ENCODE measurements at regions not wholly inside any gene's neighbourhood (a gene's known extent, or its start where the extent isn't known, plus 50 kb on each side); places are given as distances from the start of the nearest gene placed in this dataset.

- no peak for DNase-seq
Measured at GRCh38 chr11:28518825-28519224, 410.6 kb downstream of the METTL15 start.

GRCh38 chr11:28517621-28518020 is 409.4 kb downstream of the METTL15 start:
- DNase-seq: no peak

GRCh38 chr11:28514391-28514790 is 406.2 kb downstream of the METTL15 start:
- DNase-seq: no peak

- DNase-seq: no peak
Measured at GRCh38 chr11:28512143-28512756, 404.1 kb downstream of the METTL15 start.

- no peak for DNase-seq
Measured at GRCh38 chr11:28505232-28505631, 397.0 kb downstream of the METTL15 start.

GRCh38 chr11:28504555-28505110 is 396.4 kb downstream of the METTL15 start:
- no peak for DNase-seq

GRCh38 chr11:28495333-28495732 is 387.1 kb downstream of the METTL15 start:
- DNase-seq: no peak

- no peak for DNase-seq
Measured at GRCh38 chr11:28491431-28491830, 383.2 kb downstream of the METTL15 start.

GRCh38 chr11:28490773-28491382 is 382.7 kb downstream of the METTL15 start:
- DNase-seq: no peak

GRCh38 chr11:28488336-28488735 is 380.1 kb downstream of the METTL15 start:
- DNase-seq: no peak

- DNase-seq: no peak
Measured at GRCh38 chr11:28483072-28483867, 375.1 kb downstream of the METTL15 start.

- DNase-seq: no peak
Measured at GRCh38 chr11:28482666-28483065, 374.5 kb downstream of the METTL15 start.

- DNase-seq: no peak
Measured at GRCh38 chr11:28481616-28482480, 373.7 kb downstream of the METTL15 start.

- DNase-seq: no peak
Measured at GRCh38 chr11:28480406-28480805, 372.2 kb downstream of the METTL15 start.

- no peak for DNase-seq
Measured at GRCh38 chr11:28476864-28477263, 368.7 kb downstream of the METTL15 start.

GRCh38 chr11:28476049-28476448 is 367.9 kb downstream of the METTL15 start:
- DNase-seq: peak; percentile 66

- no peak for DNase-seq
Measured at GRCh38 chr11:28472904-28473303, 364.7 kb downstream of the METTL15 start.

GRCh38 chr11:28471537-28471936 is 363.3 kb downstream of the METTL15 start:
- DNase-seq: no peak

GRCh38 chr11:28470180-28470579 is 362.0 kb downstream of the METTL15 start:
- DNase-seq: no peak

GRCh38 chr11:28466506-28466905 is 358.3 kb downstream of the METTL15 start:
- DNase-seq: no peak

GRCh38 chr11:28464252-28464867 is 356.2 kb downstream of the METTL15 start:
- DNase-seq: no peak

- DNase-seq: no peak
Measured at GRCh38 chr11:28463826-28464225, 355.6 kb downstream of the METTL15 start.

Measured in hindlimb muscle (tissue), 1 donor.